ENCODE measurements at regions not wholly inside any gene's neighbourhood (a gene's known extent, or its start where the extent isn't known, plus 50 kb on each side); places are given as distances from the start of the nearest gene placed in this dataset.

DNA sequence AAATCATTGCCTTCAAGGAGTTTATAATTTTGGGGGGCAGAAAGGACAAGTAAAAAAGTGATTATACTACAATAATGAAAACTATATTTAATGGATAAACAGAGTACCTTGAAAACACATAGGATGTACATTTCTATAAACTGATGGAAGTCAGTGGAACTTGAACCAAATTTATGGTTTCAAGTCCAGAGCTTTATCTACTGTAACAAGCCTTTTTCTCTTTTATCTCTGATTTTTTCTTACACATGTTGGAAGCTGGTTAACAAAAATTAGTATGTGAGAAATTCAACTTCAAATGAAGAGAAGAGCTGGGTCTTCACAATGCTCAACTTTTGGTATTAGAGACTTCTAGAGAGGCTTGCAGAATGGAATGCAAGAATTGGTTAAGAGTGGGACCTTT lies 393.6 kb downstream of the LMO7 start:
- BruUV-seq (replicated peaks): no TSS peak
- CTCF ChIA-PET: no interaction called here
- H3K4me1 ChIP-seq (replicated peaks; ENCODE audit: insufficient read depth): no peaks in the 10 kb centered on the region

DNA sequence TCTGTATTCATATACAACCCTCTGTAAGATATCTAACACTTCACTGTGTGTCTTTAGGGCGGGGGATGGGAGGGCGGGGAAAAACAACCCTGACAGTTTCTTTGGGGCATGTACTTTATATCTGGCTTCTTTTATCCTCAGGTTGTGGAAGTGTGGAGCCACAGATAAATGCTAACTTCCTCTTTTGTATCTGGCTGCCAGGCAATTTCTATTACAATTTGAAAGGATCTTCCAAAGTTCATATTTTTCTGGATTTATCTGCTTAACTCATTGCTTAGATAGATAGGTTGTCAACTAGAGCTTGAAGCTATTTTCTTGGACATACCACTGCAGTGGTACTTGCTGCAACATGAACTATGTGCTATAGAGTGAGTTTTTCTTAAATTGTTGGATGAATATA lies 393.0 kb downstream of the LMO7 start:
- BruUV-seq (replicated peaks): no TSS peak
- POLR2A ChIA-PET (ENCODE audit: unreplicated experiment): no interaction called here
- Histone ChIP-seq H3K4me1 (replicated peaks; ENCODE audit: insufficient read depth) (no peaks in the 10 kb centered on the region), H3F3A (ENCODE audit: insufficient read depth, low read depth) (peaks cover 5% of the 10 kb centered on the region; the same call in 1 of the 2 replicates), H3K4me2 (no peak overlapping the region), H4K20me1 (ENCODE audit: insufficient read depth) (no peaks in the 10 kb centered on the region), H3K27me3 (ENCODE audit: insufficient read depth, low read depth) (no peaks in the 10 kb centered on the region), H2AFZ (no peak overlapping the region), H3K36me3 (ENCODE audit: low read depth) (no peaks in the 10 kb centered on the region), H3K4me3 (no peak overlapping the region), H3K27ac (no peak overlapping the region), H3K9me2 (ENCODE audit: insufficient read depth) (no peaks in the 10 kb centered on the region), H3K9me3 (ENCODE audit: insufficient read depth, low read depth) (peaks cover 1% of the 10 kb centered on the region; the same call in 1 of the 2 replicates), H3K79me2 (ENCODE audit: low read depth) (no peaks in the 10 kb centered on the region)
- CTCF ChIA-PET: no interaction called here
- no peak for TF ChIP-seq EZH2 (IDR thresholded peaks at IDR 0.05; ENCODE audit: low read depth)
- TF ChIP-seq, protein P1, sequence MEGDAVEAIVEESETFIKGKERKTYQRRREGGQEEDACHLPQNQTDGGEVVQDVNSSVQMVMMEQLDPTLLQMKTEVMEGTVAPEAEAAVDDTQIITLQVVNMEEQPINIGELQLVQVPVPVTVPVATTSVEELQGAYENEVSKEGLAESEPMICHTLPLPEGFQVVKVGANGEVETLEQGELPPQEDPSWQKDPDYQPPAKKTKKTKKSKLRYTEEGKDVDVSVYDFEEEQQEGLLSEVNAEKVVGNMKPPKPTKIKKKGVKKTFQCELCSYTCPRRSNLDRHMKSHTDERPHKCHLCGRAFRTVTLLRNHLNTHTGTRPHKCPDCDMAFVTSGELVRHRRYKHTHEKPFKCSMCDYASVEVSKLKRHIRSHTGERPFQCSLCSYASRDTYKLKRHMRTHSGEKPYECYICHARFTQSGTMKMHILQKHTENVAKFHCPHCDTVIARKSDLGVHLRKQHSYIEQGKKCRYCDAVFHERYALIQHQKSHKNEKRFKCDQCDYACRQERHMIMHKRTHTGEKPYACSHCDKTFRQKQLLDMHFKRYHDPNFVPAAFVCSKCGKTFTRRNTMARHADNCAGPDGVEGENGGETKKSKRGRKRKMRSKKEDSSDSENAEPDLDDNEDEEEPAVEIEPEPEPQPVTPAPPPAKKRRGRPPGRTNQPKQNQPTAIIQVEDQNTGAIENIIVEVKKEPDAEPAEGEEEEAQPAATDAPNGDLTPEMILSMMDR (conservative IDR thresholded peaks at IDR 0.05): no peak
- intact Hi-C loops (cut with micrococcal nuclease; ENCODE audit: unreplicated experiment): no loop called here
- DNase-seq: no peak

More for the DNA sequence above, 393.6 kb downstream of the LMO7 start:
- Histone ChIP-seq H3K9me3 (ENCODE audit: insufficient read depth, low read depth) (no peaks in the 10 kb centered on the region), H4K20me1 (ENCODE audit: insufficient read depth) (no peaks in the 10 kb centered on the region), H3F3A (ENCODE audit: insufficient read depth, low read depth) (no peaks in the 10 kb centered on the region), H3K27ac (no peak overlapping the region), H3K79me2 (ENCODE audit: low read depth) (no peaks in the 10 kb centered on the region), H3K4me2 (no peak overlapping the region), H3K27me3 (ENCODE audit: insufficient read depth, low read depth) (no peaks in the 10 kb centered on the region), H2AFZ (no peak overlapping the region), H3K36me3 (ENCODE audit: low read depth) (no peaks in the 10 kb centered on the region), H3K4me3 (no peak overlapping the region), H3K9me2 (ENCODE audit: insufficient read depth) (no peaks in the 10 kb centered on the region)
- intact Hi-C loops (cut with micrococcal nuclease; ENCODE audit: unreplicated experiment): no loop called here
- POLR2A ChIA-PET (ENCODE audit: unreplicated experiment): no interaction called here
- no peak for DNase-seq
- TF ChIP-seq, protein P1 (conservative IDR thresholded peaks at IDR 0.05): no peak
- TF ChIP-seq EZH2 (IDR thresholded peaks at IDR 0.05; ENCODE audit: low read depth): no peak

DNA sequence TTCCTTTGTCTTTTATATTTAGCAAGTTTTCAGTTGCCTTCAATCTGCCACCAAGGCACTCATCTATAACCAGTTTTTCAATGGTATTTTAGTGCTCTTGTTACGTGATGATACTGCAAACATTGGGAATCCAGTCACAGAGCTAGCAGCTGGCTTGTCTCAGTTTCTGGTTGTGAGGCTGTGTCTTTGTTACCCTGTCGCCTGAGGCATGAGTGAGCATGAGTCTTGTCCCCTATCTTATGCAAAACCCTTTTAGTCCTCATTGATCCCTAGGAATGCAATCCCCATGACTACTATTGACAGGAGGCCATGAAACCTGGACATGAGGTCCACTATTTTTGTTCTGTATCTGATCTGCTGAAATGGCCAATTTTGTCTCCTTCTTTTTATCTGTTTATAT lies 391.0 kb downstream of the LMO7 start:
- H3F3A ChIP-seq (ENCODE audit: insufficient read depth, low read depth): peaks cover 13% of the 10 kb centered on the region
- ChIA-PET CTCF (no interaction called here), POLR2A (ENCODE audit: unreplicated experiment) (no interaction called here)
- no peaks in the 10 kb centered on the region for H3K9me2 ChIP-seq (ENCODE audit: insufficient read depth)
- TF ChIP-seq EZH2 (IDR thresholded peaks at IDR 0.05; ENCODE audit: low read depth): no peak
- TF ChIP-seq, protein P1 (conservative IDR thresholded peaks at IDR 0.05): no peak
- DNase-seq: no peak
- no peak overlapping the region for H3K27ac ChIP-seq
- no peaks in the 10 kb centered on the region for H3K79me2 ChIP-seq (ENCODE audit: low read depth)
- H3K4me1 ChIP-seq (replicated peaks; ENCODE audit: insufficient read depth): peaks cover 12% of the 10 kb centered on the region; the same call in 1 of the 2 replicates
- no peak overlapping the region for H3K4me3 ChIP-seq
- no peaks in the 10 kb centered on the region for H3K36me3 ChIP-seq (ENCODE audit: low read depth)
- H2AFZ ChIP-seq: no peak overlapping the region
- H4K20me1 ChIP-seq (ENCODE audit: insufficient read depth): no peaks in the 10 kb centered on the region
- intact Hi-C loops (cut with micrococcal nuclease; ENCODE audit: unreplicated experiment): no loop called here
- peaks cover 5% of the 10 kb centered on the region; the same call in 1 of the 2 replicates for H3K9me3 ChIP-seq (ENCODE audit: insufficient read depth, low read depth)
- H3K27me3 ChIP-seq (ENCODE audit: insufficient read depth, low read depth): no peaks in the 10 kb centered on the region
- no peak overlapping the region for H3K4me2 ChIP-seq
- BruUV-seq (replicated peaks): no TSS peak
